ENCODE measurements at regions not wholly inside any gene's neighbourhood (a gene's known extent, or its start where the extent isn't known, plus 50 kb on each side); places are given as distances from the start of the nearest gene placed in this dataset.

DNA sequence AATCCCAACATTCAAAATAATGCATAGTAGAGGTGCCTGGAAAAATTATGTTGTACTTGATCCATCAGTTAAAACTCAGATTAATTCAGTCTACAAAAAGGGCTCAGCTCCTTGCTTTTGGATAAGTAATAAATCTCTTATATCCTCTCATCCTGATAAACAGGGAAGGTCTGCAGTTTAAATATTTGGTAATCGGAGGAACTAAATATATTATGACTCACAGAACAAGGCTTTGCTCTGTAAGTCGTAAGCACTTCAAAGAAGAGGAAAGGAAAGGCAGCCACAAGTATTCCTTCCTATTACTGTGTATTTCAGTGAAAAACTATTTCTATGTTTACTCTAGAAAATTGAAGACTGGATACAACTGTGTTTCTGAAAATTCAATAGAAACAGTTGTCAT, 757.9 kb downstream of the CDY2B start:
- H3K4me3 Mint-ChIP-seq = no peak overlapping the region
- H3K4me1 Mint-ChIP-seq = no peaks in the 10 kb centered on the region
- H3K27ac Mint-ChIP-seq = no peak overlapping the region
- ATAC-seq (no peak), DNase-seq (no peak)
- CTCF ChIA-PET = no interaction called here
- H3K36me3 Mint-ChIP-seq = no peaks in the 10 kb centered on the region
- H3K27me3 Mint-ChIP-seq = no peaks in the 10 kb centered on the region
- peaks cover 6% of the 10 kb centered on the region for H3K9me3 Mint-ChIP-seq (ENCODE audit: low read depth)

DNA sequence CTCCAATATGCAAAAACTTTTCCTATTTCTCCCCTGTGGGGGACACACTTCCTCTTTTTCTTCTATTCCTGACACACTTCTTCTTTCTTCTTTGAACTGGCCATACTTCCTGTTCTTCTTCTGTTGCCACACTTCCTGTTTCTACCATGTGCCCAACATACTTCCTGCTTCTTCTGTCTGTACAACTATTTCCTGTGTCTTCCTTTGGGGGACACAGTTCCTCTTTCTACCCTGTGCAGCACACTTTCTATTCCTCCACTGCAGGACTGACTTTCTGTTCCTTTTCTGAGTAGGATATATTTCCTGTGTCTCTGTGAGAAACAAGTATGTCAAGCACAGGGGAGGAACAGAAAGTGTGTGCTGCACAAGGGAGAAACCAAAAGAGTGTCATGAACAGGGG, 794.7 kb downstream of the CDY2B start:
- H3K9me3 Mint-ChIP-seq (ENCODE audit: low read depth) = no peaks in the 10 kb centered on the region
- ATAC-seq = no peak
- H3K4me1 Mint-ChIP-seq = no peaks in the 10 kb centered on the region
- no peaks in the 10 kb centered on the region for H3K36me3 Mint-ChIP-seq
- CTCF ChIA-PET = no interaction called here
- H3K4me3 Mint-ChIP-seq = no peak overlapping the region
- no peak overlapping the region for H3K27ac Mint-ChIP-seq
- no peaks in the 10 kb centered on the region for H3K27me3 Mint-ChIP-seq
- no peak for DNase-seq

DNA sequence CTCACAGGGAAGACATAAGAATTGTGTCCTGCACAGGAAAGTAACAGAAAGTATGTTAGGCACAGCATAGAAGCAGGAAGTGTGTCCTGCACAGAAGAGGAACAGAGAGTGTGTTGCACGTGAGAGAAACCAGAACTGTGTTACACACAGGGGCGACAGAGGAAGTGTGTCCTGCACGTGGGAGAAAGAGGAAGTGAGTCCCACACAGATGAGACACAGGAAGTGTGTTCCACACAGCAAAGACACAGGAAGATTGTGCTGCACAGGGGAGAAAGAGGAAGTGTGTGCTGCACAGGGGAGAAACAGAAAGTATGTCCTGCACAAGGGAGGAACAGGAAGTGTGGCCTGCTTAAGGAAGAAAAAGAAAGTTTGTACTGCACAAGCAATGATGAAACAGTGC, 800.1 kb downstream of the CDY2B start:
- CTCF ChIA-PET = no interaction called here
- no peak overlapping the region for H3K4me3 Mint-ChIP-seq
- peaks cover 40% of the 10 kb centered on the region for H3K9me3 Mint-ChIP-seq (ENCODE audit: low read depth)
- no peak overlapping the region for H3K27ac Mint-ChIP-seq
- peaks cover 17% of the 10 kb centered on the region for H3K36me3 Mint-ChIP-seq
- ATAC-seq (no peak), DNase-seq (no peak)
- peaks cover 23% of the 10 kb centered on the region for H3K4me1 Mint-ChIP-seq
- H3K27me3 Mint-ChIP-seq = no peaks in the 10 kb centered on the region

DNA sequence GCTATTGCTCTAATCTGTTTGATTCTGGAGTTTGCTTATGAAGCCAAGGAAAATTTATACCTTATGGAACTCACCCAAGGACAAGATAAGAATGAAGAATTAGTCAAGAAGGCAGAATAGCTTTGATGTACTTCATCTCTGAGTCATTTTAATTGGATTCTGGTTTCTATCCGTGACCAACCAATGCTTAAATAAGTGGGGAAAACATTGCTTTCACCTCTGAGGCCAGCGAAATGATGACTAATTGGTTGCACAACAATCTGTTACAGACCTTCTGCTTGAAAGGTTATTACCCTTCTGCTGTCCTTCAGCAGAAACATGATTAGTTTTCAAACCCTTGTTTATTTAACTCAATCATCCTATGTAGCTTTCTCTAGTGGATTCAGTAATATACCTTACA, 812.7 kb downstream of the CDY2B start:
- peaks cover 16% of the 10 kb centered on the region for H3K9me3 Mint-ChIP-seq (ENCODE audit: low read depth)
- H3K4me1 Mint-ChIP-seq = peaks cover 13% of the 10 kb centered on the region
- H3K27me3 Mint-ChIP-seq = no peaks in the 10 kb centered on the region
- ATAC-seq (no peak), DNase-seq (no peak)
- H3K27ac Mint-ChIP-seq = no peak overlapping the region
- no peak overlapping the region for H3K4me3 Mint-ChIP-seq
- peaks cover 12% of the 10 kb centered on the region for H3K36me3 Mint-ChIP-seq
- CTCF ChIA-PET = no interaction called here

DNA sequence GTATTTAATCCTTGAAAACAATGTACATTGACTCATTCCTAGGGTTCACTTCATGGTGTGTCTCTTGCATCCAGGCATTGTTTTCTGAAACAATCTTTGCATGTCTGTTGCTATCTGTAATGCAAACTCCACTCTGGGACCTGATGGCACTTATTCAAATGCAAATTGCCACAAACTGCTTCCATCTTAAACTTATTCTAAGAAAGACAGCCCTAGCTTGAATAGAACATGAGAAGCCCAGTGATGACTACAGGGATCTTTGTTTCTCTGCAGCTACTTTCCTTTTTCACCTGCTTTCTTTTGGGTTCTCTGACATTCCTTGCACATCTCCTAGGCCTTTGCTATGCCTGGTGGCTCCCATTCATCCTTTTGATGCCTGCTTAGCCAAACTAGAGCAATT, 827.0 kb downstream of the CDY2B start:
- Mint-ChIP-seq H3K27ac (no peak overlapping the region), H3K36me3 (no peaks in the 10 kb centered on the region), H3K4me3 (no peak overlapping the region), H3K27me3 (no peaks in the 10 kb centered on the region), H3K4me1 (no peaks in the 10 kb centered on the region), H3K9me3 (ENCODE audit: low read depth) (peaks cover 5% of the 10 kb centered on the region)
- ATAC-seq (no peak), DNase-seq (no peak)
- CTCF ChIA-PET = no interaction called here

DNA sequence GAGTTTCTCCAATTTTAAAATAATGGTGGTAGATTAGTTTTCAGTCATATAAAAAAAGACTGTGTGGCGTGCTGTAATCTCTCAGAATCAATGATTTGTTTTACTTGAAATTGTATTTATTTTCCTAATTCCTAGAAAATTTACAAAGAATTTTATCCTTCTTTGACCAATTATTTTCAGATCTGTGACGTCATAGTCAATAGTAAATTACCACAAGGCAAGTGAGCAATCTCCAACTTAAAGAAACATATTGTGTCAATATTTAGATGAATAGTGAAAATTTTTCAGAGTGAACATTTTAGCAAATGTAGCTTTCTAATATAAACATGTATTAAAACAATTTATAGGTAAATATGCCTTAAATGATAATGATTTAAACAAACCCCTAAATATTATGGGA, 829.6 kb downstream of the CDY2B start:
- Mint-ChIP-seq H3K4me1 (no peaks in the 10 kb centered on the region), H3K9me3 (ENCODE audit: low read depth) (peaks cover 5% of the 10 kb centered on the region), H3K27ac (no peak overlapping the region), H3K27me3 (no peaks in the 10 kb centered on the region), H3K36me3 (no peaks in the 10 kb centered on the region), H3K4me3 (no peak overlapping the region)
- DNase-seq = no peak
- CTCF ChIA-PET = no interaction called here
- no peak for ATAC-seq

DNA sequence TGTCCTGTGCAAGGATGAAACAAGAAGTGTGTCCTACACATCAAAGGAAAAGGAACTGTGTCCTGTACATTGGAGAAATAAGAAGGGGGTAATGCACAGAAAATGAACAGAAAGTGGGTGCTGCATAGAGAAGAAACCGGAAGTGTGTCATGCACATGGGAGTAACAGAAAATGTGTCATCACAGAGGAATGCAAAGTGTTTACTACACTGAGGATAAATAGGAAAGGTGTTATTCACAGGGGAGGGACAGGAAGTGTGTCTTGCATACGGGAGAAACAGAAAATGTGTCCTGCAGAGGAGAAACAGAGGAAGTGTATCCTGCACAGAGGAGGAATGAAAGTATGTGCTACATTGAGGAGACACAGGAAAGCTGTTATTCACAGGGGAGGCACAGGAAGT, 834.9 kb downstream of the CDY2B start:
- DNase-seq (no peak), ATAC-seq (no peak)
- CTCF ChIA-PET = no interaction called here
- Mint-ChIP-seq H3K36me3 (peaks cover 3% of the 10 kb centered on the region), H3K27ac (no peak overlapping the region), H3K27me3 (no peaks in the 10 kb centered on the region), H3K4me1 (peaks cover 5% of the 10 kb centered on the region), H3K9me3 (ENCODE audit: low read depth) (peaks cover 6% of the 10 kb centered on the region), H3K4me3 (no peak overlapping the region)

DNA sequence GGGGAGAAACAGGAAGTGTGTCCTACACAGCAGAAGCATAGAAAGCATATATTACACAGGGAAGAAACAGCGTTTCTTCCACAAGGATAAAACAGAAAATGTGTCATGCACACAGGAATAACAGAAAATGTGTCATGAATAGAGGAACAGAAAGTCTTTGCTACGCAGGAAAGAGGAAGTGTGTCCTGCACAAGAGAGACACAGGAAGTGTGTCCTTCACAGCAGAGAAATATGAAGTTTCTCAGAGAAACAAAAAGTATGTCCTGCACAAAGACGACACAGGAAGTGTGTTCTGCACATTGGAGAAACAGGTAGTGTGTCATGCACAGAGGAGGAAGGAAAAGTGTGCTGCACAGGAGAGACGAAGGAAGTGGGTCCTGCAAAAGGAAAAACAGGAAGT, 835.3 kb downstream of the CDY2B start:
- H3K27ac Mint-ChIP-seq = no peak overlapping the region
- no peak overlapping the region for H3K4me3 Mint-ChIP-seq

DNA sequence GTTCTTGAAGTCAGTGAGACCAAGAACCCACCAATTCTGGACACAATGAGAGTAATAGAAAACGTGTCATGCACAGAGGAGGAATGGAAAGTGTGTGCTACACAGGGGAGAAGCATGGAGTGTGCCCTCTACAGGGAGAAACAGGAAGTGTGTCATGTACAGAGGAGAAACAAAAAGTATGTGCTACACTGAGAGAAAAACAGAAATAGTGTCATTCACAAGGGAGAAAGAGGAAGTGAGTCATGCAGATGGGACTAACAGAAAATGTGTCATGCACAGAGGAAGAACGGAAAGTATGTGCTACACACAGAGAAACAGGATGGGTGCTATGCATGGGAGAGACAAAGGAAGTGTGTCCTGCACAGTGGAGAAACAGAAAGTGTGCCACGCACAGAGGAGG, 835.7 kb downstream of the CDY2B start:
- CTCF ChIA-PET = no interaction called here
- Mint-ChIP-seq H3K4me3 (no peak overlapping the region), H3K9me3 (ENCODE audit: low read depth) (peaks cover 6% of the 10 kb centered on the region), H3K4me1 (peaks cover 5% of the 10 kb centered on the region), H3K27ac (no peak overlapping the region), H3K27me3 (no peaks in the 10 kb centered on the region), H3K36me3 (peaks cover 3% of the 10 kb centered on the region)
- ATAC-seq = no peak
- no peak for DNase-seq

More for the DNA sequence above, 835.3 kb downstream of the CDY2B start:
- H3K27me3 Mint-ChIP-seq = no peaks in the 10 kb centered on the region
- CTCF ChIA-PET = no interaction called here
- H3K4me1 Mint-ChIP-seq = peaks cover 5% of the 10 kb centered on the region
- H3K36me3 Mint-ChIP-seq = peaks cover 3% of the 10 kb centered on the region
- DNase-seq = no peak
- peaks cover 6% of the 10 kb centered on the region for H3K9me3 Mint-ChIP-seq (ENCODE audit: low read depth)
- ATAC-seq = no peak

DNA sequence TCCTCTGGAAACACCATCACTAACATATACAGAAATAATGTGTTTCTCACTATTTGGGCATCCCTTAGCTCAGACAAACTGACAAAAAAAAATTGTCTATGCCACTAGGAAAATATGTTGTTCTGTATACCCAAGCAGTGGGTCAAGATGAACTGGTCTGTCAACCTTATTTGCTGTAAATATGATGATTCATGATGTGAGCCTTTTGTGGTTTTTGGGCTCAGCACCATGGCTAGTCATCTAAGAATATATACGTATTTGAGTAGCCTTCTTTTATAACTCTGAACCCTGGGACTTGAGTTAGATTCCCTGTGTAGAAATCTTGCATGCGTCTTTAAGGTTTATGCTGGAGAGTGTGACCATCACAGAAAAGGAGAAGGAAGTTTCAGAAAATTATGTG, 841.6 kb downstream of the CDY2B start:
- no peak for DNase-seq
- no peak for ATAC-seq
- Mint-ChIP-seq H3K27me3 (no peaks in the 10 kb centered on the region), H3K4me3 (no peak overlapping the region), H3K27ac (no peak overlapping the region), H3K9me3 (ENCODE audit: low read depth) (peaks cover 6% of the 10 kb centered on the region), H3K36me3 (peaks cover 3% of the 10 kb centered on the region), H3K4me1 (peaks cover 5% of the 10 kb centered on the region)
- CTCF ChIA-PET = no interaction called here

DNA sequence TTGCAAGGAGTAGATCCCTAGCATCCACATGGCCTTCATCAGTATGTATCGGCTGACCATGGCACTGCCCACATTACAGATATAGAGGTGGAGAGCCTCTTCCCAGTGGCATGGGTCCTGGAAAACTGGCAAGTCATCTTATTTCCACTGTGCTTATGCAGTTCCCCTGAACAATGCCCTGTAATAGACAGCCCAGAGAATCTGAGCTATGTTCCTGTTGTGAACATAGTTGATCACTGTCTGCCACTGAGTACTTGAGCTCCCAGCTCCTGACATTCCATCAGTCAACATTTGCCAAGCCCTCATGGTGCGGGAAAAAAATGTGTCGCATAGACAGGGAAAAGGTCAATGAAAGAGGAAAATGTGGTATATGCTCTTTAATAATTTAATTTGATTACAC, 861.9 kb downstream of the CDY2B start:
- Mint-ChIP-seq H3K27ac (no peak overlapping the region), H3K4me3 (no peak overlapping the region), H3K36me3 (no peaks in the 10 kb centered on the region), H3K9me3 (ENCODE audit: low read depth) (no peaks in the 10 kb centered on the region), H3K4me1 (no peaks in the 10 kb centered on the region), H3K27me3 (no peaks in the 10 kb centered on the region)
- no peak for ATAC-seq
- no peak for DNase-seq
- CTCF ChIA-PET = no interaction called here

DNA sequence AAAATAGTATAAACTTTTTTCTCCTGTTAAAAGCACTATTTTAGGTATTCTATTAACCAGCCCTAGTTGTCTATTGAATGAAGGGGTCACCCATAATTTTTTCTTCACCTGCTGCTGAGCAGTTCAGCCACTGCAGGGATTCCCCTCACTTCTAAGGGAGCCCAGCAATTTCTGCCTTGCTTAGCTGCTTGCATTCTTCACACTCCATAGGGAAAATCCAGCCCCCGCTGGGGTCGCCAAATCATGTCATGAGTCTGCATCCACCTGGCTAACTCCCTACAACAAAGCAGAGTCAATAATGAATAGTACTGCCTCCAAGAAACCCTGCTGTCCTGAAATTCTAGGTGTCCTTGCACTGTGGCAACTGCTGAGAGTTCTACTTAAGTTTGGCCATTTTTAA, 886.5 kb downstream of the CDY2B start:
- no peaks in the 10 kb centered on the region for H3K4me1 Mint-ChIP-seq
- CTCF ChIA-PET = no interaction called here
- H3K27me3 Mint-ChIP-seq = no peaks in the 10 kb centered on the region
- DNase-seq (no peak), ATAC-seq (no peak)
- no peaks in the 10 kb centered on the region for H3K36me3 Mint-ChIP-seq
- H3K9me3 Mint-ChIP-seq (ENCODE audit: low read depth) = no peaks in the 10 kb centered on the region
- H3K4me3 Mint-ChIP-seq = no peak overlapping the region
- no peak overlapping the region for H3K27ac Mint-ChIP-seq

DNA sequence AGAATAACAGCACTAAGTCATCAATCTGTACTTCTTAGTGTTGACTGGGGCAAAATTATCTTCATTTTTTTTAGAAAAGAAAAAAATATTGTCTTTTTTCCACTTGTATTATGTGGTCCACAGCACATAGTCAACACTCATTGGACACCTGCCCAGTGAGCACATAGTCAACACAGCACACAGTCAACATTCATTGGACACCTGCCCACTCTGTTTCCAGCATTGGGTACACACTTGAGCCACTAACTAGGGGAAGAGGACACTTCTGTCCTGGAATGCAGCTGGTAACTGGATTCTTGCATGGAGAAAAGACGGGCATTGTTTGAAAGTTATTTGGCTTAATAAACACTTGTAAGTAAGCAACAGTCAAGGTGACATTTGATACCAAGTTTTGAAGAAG, 898.2 kb downstream of the CDY2B start:
- no peak for ATAC-seq
- H3K36me3 Mint-ChIP-seq = no peaks in the 10 kb centered on the region
- CTCF ChIA-PET = no interaction called here
- no peak overlapping the region for H3K4me3 Mint-ChIP-seq
- H3K27me3 Mint-ChIP-seq = no peaks in the 10 kb centered on the region
- no peak for DNase-seq
- no peaks in the 10 kb centered on the region for H3K4me1 Mint-ChIP-seq
- H3K27ac Mint-ChIP-seq = no peak overlapping the region
- H3K9me3 Mint-ChIP-seq (ENCODE audit: low read depth) = peaks cover 7% of the 10 kb centered on the region

DNA sequence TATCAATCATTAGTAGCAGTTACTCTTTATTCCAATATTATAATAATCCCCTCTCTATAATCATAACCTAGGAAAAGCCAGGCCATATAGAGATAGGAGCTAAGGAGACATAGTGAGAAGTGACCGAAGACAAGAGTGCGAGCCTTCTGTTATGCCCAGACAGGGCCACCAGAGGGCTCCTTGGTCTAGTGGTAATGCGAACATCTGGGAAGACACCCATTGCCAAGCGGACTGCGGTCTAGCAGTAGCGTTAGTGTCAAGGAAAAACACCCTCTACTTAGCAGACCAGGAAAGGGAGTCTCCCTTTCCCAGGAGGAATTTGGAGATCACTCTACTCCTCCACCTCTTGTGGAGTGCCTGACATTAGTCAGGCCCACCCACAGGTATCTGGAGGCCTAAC, 920.9 kb downstream of the CDY2B start:
- ATAC-seq (no peak), DNase-seq (no peak)
- Mint-ChIP-seq H3K4me3 (no peak overlapping the region), H3K27ac (no peak overlapping the region), H3K9me3 (ENCODE audit: low read depth) (no peaks in the 10 kb centered on the region), H3K36me3 (no peaks in the 10 kb centered on the region), H3K4me1 (no peaks in the 10 kb centered on the region), H3K27me3 (no peaks in the 10 kb centered on the region)
- CTCF ChIA-PET = interaction anchor here (0.9 kb wide), 1 partner anchor 9 kb away, joined by 3 read pairs; no protein-coding TSS in a partner anchor

DNA sequence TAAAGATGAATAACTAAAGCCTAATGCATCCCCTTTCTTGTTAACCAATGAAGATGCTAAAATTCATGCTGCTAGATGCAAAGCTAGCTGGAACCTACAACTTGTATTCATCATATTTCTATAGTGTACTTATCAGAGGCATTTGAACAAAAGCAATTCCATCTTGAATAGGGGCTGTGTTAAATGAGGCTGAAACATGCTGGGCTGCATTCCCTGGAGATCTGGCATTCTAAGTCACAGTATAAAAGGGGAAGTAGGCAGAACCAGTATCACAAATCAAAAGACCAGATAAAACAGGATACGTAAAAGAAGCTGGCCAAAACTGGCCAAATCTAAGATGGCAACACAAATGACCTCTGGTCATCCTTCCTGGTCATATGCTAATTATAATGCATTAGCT, 932.8 kb downstream of the CDY2B start:
- CTCF ChIA-PET = no interaction called here
- no peak overlapping the region for H3K27ac Mint-ChIP-seq
- no peaks in the 10 kb centered on the region for H3K4me1 Mint-ChIP-seq

More for the DNA sequence above, 932.8 kb downstream of the CDY2B start:
- Mint-ChIP-seq H3K27me3 (no peaks in the 10 kb centered on the region), H3K9me3 (ENCODE audit: low read depth) (peaks cover 2% of the 10 kb centered on the region), H3K4me3 (no peak overlapping the region), H3K36me3 (no peaks in the 10 kb centered on the region)
- DNase-seq (no peak), ATAC-seq (no peak)
